ENCODE measurements at regions not wholly inside any gene's neighbourhood (a gene's known extent, or its start where the extent isn't known, plus 50 kb on each side); places are given as distances from the start of the nearest gene placed in this dataset.

DNA sequence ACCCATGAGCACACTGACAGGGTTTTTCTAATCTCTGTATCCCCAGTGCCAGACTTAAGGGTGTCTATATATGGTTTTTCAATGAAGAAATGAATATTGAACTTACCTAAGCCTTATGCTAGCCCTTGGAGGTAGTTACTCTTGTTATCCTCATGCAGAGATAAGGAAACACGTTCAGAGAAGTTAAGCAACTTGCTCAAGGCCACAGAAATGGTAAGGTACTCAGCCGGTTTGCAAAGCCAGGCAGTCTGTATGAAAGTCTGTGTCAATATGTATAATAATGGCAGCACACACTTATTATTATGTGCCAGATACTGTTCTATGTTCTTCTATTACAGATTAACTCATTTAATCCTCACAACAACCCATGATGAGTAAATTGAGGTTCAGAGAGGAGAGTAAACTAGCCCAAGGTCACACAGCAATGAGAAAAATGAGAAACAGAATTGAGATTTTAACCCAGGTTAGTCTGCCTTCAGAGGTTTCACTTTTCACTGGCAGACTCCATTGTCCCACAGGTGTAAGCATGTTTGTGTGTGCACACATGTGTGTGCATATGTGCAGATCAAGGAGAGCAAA is 54.6 kb upstream of the CSF3R start:
- no peaks in the 10 kb centered on the region for H3K36me3 ChIP-seq (ENCODE audit: control insufficient read depth, insufficient read depth, low read length)
- H2BK15ac ChIP-seq (replicated peaks; ENCODE audit: low read depth): no peak overlapping the region
- H2AK5ac ChIP-seq (ENCODE audit: low read length): no peak overlapping the region
- H3K4me2 ChIP-seq (ENCODE audit: low read length): no peak overlapping the region
- no peaks in the 10 kb centered on the region for H3K79me2 ChIP-seq (ENCODE audit: control insufficient read depth, insufficient read depth, low read length)
- H3K27me3 ChIP-seq (ENCODE audit: insufficient read depth, low read length, poor library complexity): no peaks in the 10 kb centered on the region
- no peak overlapping the region for H3K4ac ChIP-seq (ENCODE audit: low read depth, low read length)
- H4K8ac ChIP-seq (ENCODE audit: low read depth, low read length): no peak overlapping the region
- no peaks in the 10 kb centered on the region for H3K4me1 ChIP-seq (ENCODE audit: control insufficient read depth, low read depth, low read length)
- no peak overlapping the region for H4K5ac ChIP-seq (ENCODE audit: low read length)
- H3K23ac ChIP-seq (ENCODE audit: low read length): no peak overlapping the region
- H2BK5ac ChIP-seq (ENCODE audit: low read length): no peak overlapping the region
- no peak overlapping the region for H3K27ac ChIP-seq (ENCODE audit: low read depth, low read length)
- WGBS (ENCODE audit: extremely low coverage, insufficient coverage, low lambda C conversion rate): no CpG with 5 or more reads among the region's 2 CpGs
- H3K18ac ChIP-seq (ENCODE audit: low read length): no peak overlapping the region
- no peak overlapping the region for H3K4me3 ChIP-seq (ENCODE audit: low read length)
- no peak overlapping the region for H3K56ac ChIP-seq (ENCODE audit: low read length)
- no peaks in the 10 kb centered on the region for H3K79me1 ChIP-seq (ENCODE audit: low read length)
- H2BK120ac ChIP-seq (ENCODE audit: low read depth, low read length): no peak overlapping the region
- no peak overlapping the region for H3K9ac ChIP-seq (ENCODE audit: low read length)
- DNase-seq: no peak

DNA sequence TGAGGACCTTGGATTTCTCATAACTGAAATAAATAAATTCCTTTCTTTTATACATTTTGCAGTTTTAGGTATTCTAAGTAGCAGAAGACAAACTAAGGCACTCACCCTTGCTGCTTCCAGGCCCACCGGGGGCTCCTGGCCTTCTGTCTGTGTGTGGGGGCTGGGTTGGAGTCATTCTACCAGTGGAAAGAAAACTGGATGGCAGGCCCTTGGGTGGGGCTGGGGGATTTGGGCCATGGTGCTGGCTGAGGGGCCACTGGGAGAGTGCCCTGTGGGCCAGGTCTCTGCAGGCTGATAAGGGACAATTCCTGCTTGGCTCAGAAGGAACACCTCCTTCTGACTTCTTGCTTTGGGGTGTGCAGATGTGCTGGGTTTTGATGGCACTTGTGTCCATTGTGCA is 54.0 kb upstream of the CSF3R start:
- Histone ChIP-seq H3K4ac (ENCODE audit: low read depth, low read length) (no peak overlapping the region), H3K27ac (ENCODE audit: low read depth, low read length) (no peak overlapping the region), H2BK120ac (ENCODE audit: low read depth, low read length) (no peak overlapping the region), H3K27me3 (ENCODE audit: insufficient read depth, low read length, poor library complexity) (no peaks in the 10 kb centered on the region), H3K23ac (ENCODE audit: low read length) (no peak overlapping the region), H3K4me1 (ENCODE audit: control insufficient read depth, low read depth, low read length) (no peaks in the 10 kb centered on the region), H3K4me3 (ENCODE audit: low read length) (no peak overlapping the region), H3K18ac (ENCODE audit: low read length) (no peak overlapping the region), H3K9ac (ENCODE audit: low read length) (no peak overlapping the region), H3K79me1 (ENCODE audit: low read length) (no peaks in the 10 kb centered on the region), H3K36me3 (ENCODE audit: control insufficient read depth, insufficient read depth, low read length) (no peaks in the 10 kb centered on the region), H2AK5ac (ENCODE audit: low read length) (no peak overlapping the region), H4K5ac (ENCODE audit: low read length) (no peak overlapping the region), H4K8ac (ENCODE audit: low read depth, low read length) (no peak overlapping the region), H3K79me2 (ENCODE audit: control insufficient read depth, insufficient read depth, low read length) (no peaks in the 10 kb centered on the region), H2BK5ac (ENCODE audit: low read length) (no peak overlapping the region), H3K56ac (ENCODE audit: low read length) (no peak overlapping the region), H3K4me2 (ENCODE audit: low read length) (no peak overlapping the region), H2BK15ac (replicated peaks; ENCODE audit: low read depth) (no peak overlapping the region)
- no CpG with 5 or more reads among the region's 1 CpG for WGBS (ENCODE audit: extremely low coverage, insufficient coverage, low lambda C conversion rate)
- no peak for DNase-seq

DNA sequence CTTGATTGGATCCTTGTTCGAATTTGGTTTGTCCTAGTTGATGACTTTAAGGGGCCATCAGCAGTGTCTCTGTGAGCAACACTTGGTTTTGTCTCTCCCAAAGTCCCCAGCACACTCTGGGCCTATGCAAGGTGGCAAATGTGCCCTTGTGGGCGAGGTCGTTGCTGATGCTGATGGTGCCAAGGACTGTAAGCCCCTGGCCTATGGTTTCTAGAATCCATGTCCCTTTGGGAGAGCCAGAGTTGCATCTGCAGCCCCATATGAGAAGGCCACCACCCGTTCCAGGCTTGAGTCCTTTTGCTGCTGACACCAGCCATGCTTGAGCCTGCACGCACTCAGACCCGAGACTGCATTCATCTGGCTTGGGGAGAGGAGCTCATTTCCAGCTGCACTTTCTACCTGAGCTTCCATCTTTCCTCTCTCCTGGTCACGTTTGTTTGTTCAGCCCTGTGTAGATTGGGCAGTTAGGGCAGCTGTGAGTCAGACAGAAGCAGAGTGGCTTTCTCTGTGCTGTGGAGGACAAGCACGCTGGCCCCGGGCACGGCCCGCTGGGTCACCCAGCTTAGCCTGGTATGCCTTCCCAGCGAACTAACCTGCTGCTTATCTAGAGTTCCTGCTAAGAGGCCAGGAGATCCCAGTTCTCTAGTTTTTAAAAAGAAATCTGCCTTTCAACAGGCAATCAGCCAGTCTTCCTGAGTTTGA is 52.1 kb upstream of the CSF3R start:
- H3K18ac ChIP-seq (ENCODE audit: low read length): no peak overlapping the region
- H2BK15ac ChIP-seq (replicated peaks; ENCODE audit: low read depth): no peak overlapping the region
- H3K79me1 ChIP-seq (ENCODE audit: low read length): no peaks in the 10 kb centered on the region
- H3K9ac ChIP-seq (ENCODE audit: low read length): no peak overlapping the region
- no peak overlapping the region for H2AK5ac ChIP-seq (ENCODE audit: low read length)
- no peak overlapping the region for H2BK120ac ChIP-seq (ENCODE audit: low read depth, low read length)
- no peak overlapping the region for H4K8ac ChIP-seq (ENCODE audit: low read depth, low read length)
- H3K36me3 ChIP-seq (ENCODE audit: control insufficient read depth, insufficient read depth, low read length): no peaks in the 10 kb centered on the region
- no peak overlapping the region for H3K4me2 ChIP-seq (ENCODE audit: low read length)
- no peak for DNase-seq
- H3K27ac ChIP-seq (ENCODE audit: low read depth, low read length): no peak overlapping the region
- no peak overlapping the region for H3K23ac ChIP-seq (ENCODE audit: low read length)
- no peak overlapping the region for H3K4ac ChIP-seq (ENCODE audit: low read depth, low read length)
- no peaks in the 10 kb centered on the region for H3K79me2 ChIP-seq (ENCODE audit: control insufficient read depth, insufficient read depth, low read length)
- WGBS (ENCODE audit: extremely low coverage, insufficient coverage, low lambda C conversion rate): no CpG with 5 or more reads among the region's 12 CpGs
- H3K56ac ChIP-seq (ENCODE audit: low read length): no peak overlapping the region
- no peaks in the 10 kb centered on the region for H3K4me1 ChIP-seq (ENCODE audit: control insufficient read depth, low read depth, low read length)
- no peak overlapping the region for H2BK5ac ChIP-seq (ENCODE audit: low read length)
- H3K4me3 ChIP-seq (ENCODE audit: low read length): no peak overlapping the region
- H4K5ac ChIP-seq (ENCODE audit: low read length): no peak overlapping the region
- H3K27me3 ChIP-seq (ENCODE audit: insufficient read depth, low read length, poor library complexity): no peaks in the 10 kb centered on the region

DNA sequence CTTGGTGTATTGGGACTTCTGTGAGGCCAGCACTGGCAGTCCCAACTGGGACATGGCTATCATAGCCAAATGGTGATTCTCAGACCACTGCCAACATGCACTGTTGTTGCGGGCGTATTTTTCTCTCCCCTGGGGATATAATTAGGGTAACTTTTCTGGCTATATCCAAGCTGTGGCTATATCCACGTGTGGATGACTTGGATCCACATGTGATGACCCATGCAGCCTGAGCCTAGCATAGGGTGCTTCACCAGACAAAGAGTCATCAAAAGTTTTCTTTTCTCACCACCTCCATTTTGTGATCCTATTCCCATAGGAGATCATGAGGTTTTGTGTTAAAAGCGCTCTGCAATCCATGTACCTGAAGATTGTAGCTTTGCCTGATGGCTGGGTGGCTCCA is 51.2 kb upstream of the CSF3R start:
- Histone ChIP-seq H2BK15ac (replicated peaks; ENCODE audit: low read depth) (no peak overlapping the region), H3K27me3 (ENCODE audit: insufficient read depth, low read length, poor library complexity) (no peaks in the 10 kb centered on the region), H2BK5ac (ENCODE audit: low read length) (no peak overlapping the region), H3K36me3 (ENCODE audit: control insufficient read depth, insufficient read depth, low read length) (no peaks in the 10 kb centered on the region), H3K4me3 (ENCODE audit: low read length) (no peak overlapping the region), H3K4me1 (ENCODE audit: control insufficient read depth, low read depth, low read length) (no peaks in the 10 kb centered on the region), H3K56ac (ENCODE audit: low read length) (no peak overlapping the region), H2AK5ac (ENCODE audit: low read length) (no peak overlapping the region), H3K79me2 (ENCODE audit: control insufficient read depth, insufficient read depth, low read length) (no peaks in the 10 kb centered on the region), H4K8ac (ENCODE audit: low read depth, low read length) (no peak overlapping the region), H3K9ac (ENCODE audit: low read length) (no peak overlapping the region), H3K79me1 (ENCODE audit: low read length) (no peaks in the 10 kb centered on the region), H2BK120ac (ENCODE audit: low read depth, low read length) (no peak overlapping the region), H3K27ac (ENCODE audit: low read depth, low read length) (no peak overlapping the region), H3K23ac (ENCODE audit: low read length) (no peak overlapping the region), H3K4me2 (ENCODE audit: low read length) (no peak overlapping the region), H3K18ac (ENCODE audit: low read length) (no peak overlapping the region), H4K5ac (ENCODE audit: low read length) (no peak overlapping the region), H3K4ac (ENCODE audit: low read depth, low read length) (no peak overlapping the region)
- WGBS (ENCODE audit: extremely low coverage, insufficient coverage, low lambda C conversion rate): no CpG with 5 or more reads among the region's 4 CpGs
- no peak for DNase-seq

DNA sequence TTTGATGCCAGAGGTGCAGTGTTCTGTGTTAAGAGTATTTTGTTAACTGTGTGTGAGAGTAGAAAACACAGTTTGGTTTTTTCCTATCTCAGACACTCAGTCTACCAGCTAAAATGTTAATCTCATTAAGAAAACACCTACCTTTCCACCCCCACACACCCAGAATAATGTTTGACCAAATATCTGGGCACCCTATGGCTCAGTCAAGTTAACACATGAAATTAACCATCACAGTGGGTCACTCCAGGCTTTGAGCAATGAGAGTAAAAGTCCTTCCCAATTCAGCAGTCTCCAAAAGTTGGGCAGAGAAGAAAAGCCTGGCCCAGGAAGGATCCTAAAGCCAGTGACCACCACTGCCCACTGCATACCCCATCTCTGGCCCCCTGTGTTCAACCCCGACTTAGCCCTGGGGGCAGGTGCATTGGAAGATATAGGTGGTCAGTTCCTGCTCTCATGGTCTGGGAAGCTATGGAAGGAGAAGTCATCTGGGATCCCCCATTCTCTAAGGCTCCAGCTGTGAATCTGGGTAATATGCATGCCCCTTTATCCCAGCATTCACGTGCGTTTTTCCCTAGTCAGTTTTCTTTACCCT is 50.2 kb upstream of the CSF3R start:
- no peak overlapping the region for H3K18ac ChIP-seq (ENCODE audit: low read length)
- no peak overlapping the region for H2AK5ac ChIP-seq (ENCODE audit: low read length)
- WGBS (ENCODE audit: extremely low coverage, insufficient coverage, low lambda C conversion rate): no CpG with 5 or more reads among the region's 3 CpGs
- H2BK5ac ChIP-seq (ENCODE audit: low read length): no peak overlapping the region
- no peaks in the 10 kb centered on the region for H3K4me1 ChIP-seq (ENCODE audit: control insufficient read depth, low read depth, low read length)
- no peaks in the 10 kb centered on the region for H3K79me2 ChIP-seq (ENCODE audit: control insufficient read depth, insufficient read depth, low read length)
- H3K4me3 ChIP-seq (ENCODE audit: low read length): no peak overlapping the region
- H3K27me3 ChIP-seq (ENCODE audit: insufficient read depth, low read length, poor library complexity): no peaks in the 10 kb centered on the region
- H3K9ac ChIP-seq (ENCODE audit: low read length): no peak overlapping the region
- no peak overlapping the region for H3K23ac ChIP-seq (ENCODE audit: low read length)
- H3K27ac ChIP-seq (ENCODE audit: low read depth, low read length): no peak overlapping the region
- no peak overlapping the region for H4K5ac ChIP-seq (ENCODE audit: low read length)
- H2BK120ac ChIP-seq (ENCODE audit: low read depth, low read length): no peak overlapping the region
- H3K36me3 ChIP-seq (ENCODE audit: control insufficient read depth, insufficient read depth, low read length): no peaks in the 10 kb centered on the region
- H4K8ac ChIP-seq (ENCODE audit: low read depth, low read length): no peak overlapping the region
- no peak for DNase-seq
- no peak overlapping the region for H3K4ac ChIP-seq (ENCODE audit: low read depth, low read length)
- H2BK15ac ChIP-seq (replicated peaks; ENCODE audit: low read depth): no peak overlapping the region
- H3K4me2 ChIP-seq (ENCODE audit: low read length): no peak overlapping the region
- no peak overlapping the region for H3K56ac ChIP-seq (ENCODE audit: low read length)
- no peaks in the 10 kb centered on the region for H3K79me1 ChIP-seq (ENCODE audit: low read length)
